ENCODE measurements at regions not wholly inside any gene's neighbourhood (a gene's known extent, or its start where the extent isn't known, plus 50 kb on each side); places are given as distances from the start of the nearest gene placed in this dataset.

GRCh38 chr1:221641811-221642210 lies 100.1 kb downstream of the DUSP10 start:
- H3K27me3 Mint-ChIP-seq, result peaks cover 3% of the 10 kb centered on the region
- no peak for DNase-seq (ENCODE audit: extremely low spot score, unreplicated experiment)
- H3K36me3 Mint-ChIP-seq, result no peaks in the 10 kb centered on the region
- no peaks in the 10 kb centered on the region for H3K9me3 Mint-ChIP-seq
- H3K4me1 Mint-ChIP-seq (ENCODE audit: unreplicated experiment), result no peaks in the 10 kb centered on the region
- TF ChIP-seq CTCF (conservative IDR thresholded peaks at IDR 0.05), result no peak
- H3K27ac Mint-ChIP-seq, result no peak overlapping the region
- H3K4me3 Mint-ChIP-seq, result no peak overlapping the region

GRCh38 chr1:221643404-221644144 lies 98.3 kb downstream of the DUSP10 start:
- Mint-ChIP-seq H3K4me3 (no peak overlapping the region), H3K9me3 (no peaks in the 10 kb centered on the region), H3K36me3 (no peaks in the 10 kb centered on the region), H3K4me1 (ENCODE audit: unreplicated experiment) (no peaks in the 10 kb centered on the region), H3K27ac (no peak overlapping the region), H3K27me3 (peaks cover 3% of the 10 kb centered on the region)
- TF ChIP-seq CTCF (conservative IDR thresholded peaks at IDR 0.05), result no peak
- no peak for DNase-seq (ENCODE audit: extremely low spot score, unreplicated experiment)

DNA sequence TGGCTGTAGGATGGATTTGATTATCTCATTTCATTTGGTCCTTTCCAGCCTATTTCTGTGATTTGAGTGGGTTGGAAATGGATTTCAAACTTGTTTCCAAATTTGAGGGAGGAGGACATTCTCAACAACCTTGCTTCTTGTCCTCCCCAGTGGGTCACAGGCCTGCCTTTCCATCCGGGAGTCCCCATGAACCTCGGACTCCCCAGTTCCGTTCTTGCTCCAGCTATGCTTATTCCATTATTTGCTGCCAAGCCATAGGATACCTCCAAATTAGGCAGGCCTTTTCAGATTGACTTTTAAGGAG lies 97.8 kb downstream of the DUSP10 start:
- Mint-ChIP-seq H3K27ac (no peak overlapping the region), H3K9me3 (no peaks in the 10 kb centered on the region), H3K4me1 (ENCODE audit: unreplicated experiment) (no peaks in the 10 kb centered on the region), H3K27me3 (peaks cover 3% of the 10 kb centered on the region), H3K4me3 (no peak overlapping the region), H3K36me3 (no peaks in the 10 kb centered on the region)
- TF ChIP-seq CTCF (conservative IDR thresholded peaks at IDR 0.05), result no peak
- DNase-seq (ENCODE audit: extremely low spot score, unreplicated experiment), result no peak

GRCh38 chr1:221644663-221645258 lies 97.1 kb downstream of the DUSP10 start:
- Mint-ChIP-seq H3K27me3 (peaks cover 3% of the 10 kb centered on the region), H3K36me3 (no peaks in the 10 kb centered on the region), H3K9me3 (no peaks in the 10 kb centered on the region), H3K27ac (no peak overlapping the region), H3K4me1 (ENCODE audit: unreplicated experiment) (no peaks in the 10 kb centered on the region), H3K4me3 (no peak overlapping the region)
- no peak for TF ChIP-seq CTCF (conservative IDR thresholded peaks at IDR 0.05)
- DNase-seq (ENCODE audit: extremely low spot score, unreplicated experiment), result no peak

- Mint-ChIP-seq H3K9me3 (no peaks in the 10 kb centered on the region), H3K36me3 (no peaks in the 10 kb centered on the region), H3K27ac (no peak overlapping the region), H3K4me3 (no peak overlapping the region), H3K27me3 (peaks cover 3% of the 10 kb centered on the region), H3K4me1 (ENCODE audit: unreplicated experiment) (no peaks in the 10 kb centered on the region)
- DNase-seq (ENCODE audit: extremely low spot score, unreplicated experiment), result no peak
- TF ChIP-seq CTCF (conservative IDR thresholded peaks at IDR 0.05), result no peak
Observed at GRCh38 chr1:221648201-221648600, 93.7 kb downstream of the DUSP10 start.

Measured in type B pancreatic cell (in vitro differentiated cells).